ENCODE measurements at regions not wholly inside any gene's neighbourhood (a gene's known extent, or its start where the extent isn't known, plus 50 kb on each side); places are given as distances from the start of the nearest gene placed in this dataset.

- TF ChIP-seq, protein P1, sequence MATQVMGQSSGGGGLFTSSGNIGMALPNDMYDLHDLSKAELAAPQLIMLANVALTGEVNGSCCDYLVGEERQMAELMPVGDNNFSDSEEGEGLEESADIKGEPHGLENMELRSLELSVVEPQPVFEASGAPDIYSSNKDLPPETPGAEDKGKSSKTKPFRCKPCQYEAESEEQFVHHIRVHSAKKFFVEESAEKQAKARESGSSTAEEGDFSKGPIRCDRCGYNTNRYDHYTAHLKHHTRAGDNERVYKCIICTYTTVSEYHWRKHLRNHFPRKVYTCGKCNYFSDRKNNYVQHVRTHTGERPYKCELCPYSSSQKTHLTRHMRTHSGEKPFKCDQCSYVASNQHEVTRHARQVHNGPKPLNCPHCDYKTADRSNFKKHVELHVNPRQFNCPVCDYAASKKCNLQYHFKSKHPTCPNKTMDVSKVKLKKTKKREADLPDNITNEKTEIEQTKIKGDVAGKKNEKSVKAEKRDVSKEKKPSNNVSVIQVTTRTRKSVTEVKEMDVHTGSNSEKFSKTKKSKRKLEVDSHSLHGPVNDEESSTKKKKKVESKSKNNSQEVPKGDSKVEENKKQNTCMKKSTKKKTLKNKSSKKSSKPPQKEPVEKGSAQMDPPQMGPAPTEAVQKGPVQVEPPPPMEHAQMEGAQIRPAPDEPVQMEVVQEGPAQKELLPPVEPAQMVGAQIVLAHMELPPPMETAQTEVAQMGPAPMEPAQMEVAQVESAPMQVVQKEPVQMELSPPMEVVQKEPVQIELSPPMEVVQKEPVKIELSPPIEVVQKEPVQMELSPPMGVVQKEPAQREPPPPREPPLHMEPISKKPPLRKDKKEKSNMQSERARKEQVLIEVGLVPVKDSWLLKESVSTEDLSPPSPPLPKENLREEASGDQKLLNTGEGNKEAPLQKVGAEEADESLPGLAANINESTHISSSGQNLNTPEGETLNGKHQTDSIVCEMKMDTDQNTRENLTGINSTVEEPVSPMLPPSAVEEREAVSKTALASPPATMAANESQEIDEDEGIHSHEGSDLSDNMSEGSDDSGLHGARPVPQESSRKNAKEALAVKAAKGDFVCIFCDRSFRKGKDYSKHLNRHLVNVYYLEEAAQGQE (IDR thresholded peaks at IDR 0.05; ENCODE audit: insufficient read depth in 1 of 2, low read depth in 2 of 2, low read length in 2 of 2): no peak
- TF ChIP-seq TAF1 (IDR thresholded peaks at IDR 0.05; ENCODE audit: borderline replicate concordance, insufficient read depth, low read length) (no peak), SIN3A (IDR thresholded peaks at IDR 0.05; ENCODE audit: borderline replicate concordance, insufficient read depth, low read length) (no peak)
Measured at GRCh38 chr2:55120634-55121359, 70.5 kb upstream of the RTN4 start.
